CD4-positive, alpha-beta T cell (primary cell): ENCODE measurements at regions not wholly inside any gene's neighbourhood (a gene's known extent, or its start where the extent isn't known, plus 50 kb on each side); places are given as distances from the start of the nearest gene placed in this dataset.

ENCODE experiments used
- ATAC-seq: fragments of 200-7000 bp; cut with Tn5 transposase; one replicate; pipeline ENCODE4 v1.10.0; 2022; ENCODE audit warnings: mild to moderate bottlenecking; ENCODE audit not compliant: poor library complexity
- CTCF ChIA-PET: fragments of 350-600 bp; sonication (Branson Sonifier 250); formaldehyde crosslinking; loops from one replicate; lab custom pipeline; 2021; ENCODE audit warnings: antibody characterized with exemption, inconsistent platforms; lab: Charles Lee
- POLR2A ChIA-PET: fragments of 350-600 bp; sonication (Branson Sonifier 250); formaldehyde crosslinking; loops from one replicate; lab custom pipeline; 2021; ENCODE audit warnings: antibody characterized with exemption, inconsistent platforms; lab: Charles Lee
- DNase-seq, 14 experiments: peaks; one replicate each; pipeline ENCODE4 v3.0.0-alpha.2; 2013 to 2020; ENCODE audit warnings: mixed read lengths in 2 of 14
- H3K27ac ChIP-seq, 2 donors: one replicate each; pipeline versions ENCODE4 v1.5.1 to v1.7.0; 2013; ENCODE audit warnings: low read length in 2 of 2, low read depth in 1 of 2, mild to moderate bottlenecking in 1 of 2
- H3K27me3 ChIP-seq, 2 experiments: 1 replicate in 1 of 2; 2 replicates in 1 of 2; pipeline versions ENCODE4 v1.6.1 to v1.7.0; 2013; ENCODE audit warnings: low read length in 2 of 2, control low read depth in 1 of 2, mild to moderate bottlenecking in 1 of 2, moderate library complexity in 1 of 2; ENCODE audit not compliant: insufficient read depth in 2 of 2, control insufficient read depth in 1 of 2
- H3K36me3 ChIP-seq: one replicate; pipeline ENCODE4 v1.6.1; 2013; ENCODE audit warnings: low read length, control low read depth; ENCODE audit not compliant: insufficient read depth
- H3K4me1 ChIP-seq: one replicate; pipeline ENCODE4 v1.6.1; 2013; ENCODE audit warnings: low read length, control low read depth; ENCODE audit not compliant: insufficient read depth
- H3K4me3 ChIP-seq: one replicate; pipeline ENCODE4 v1.5.1; 2013; ENCODE audit warnings: mild to moderate bottlenecking, low read length, moderate library complexity
- H3K9me3 ChIP-seq, 2 experiments: 1 replicate in 1 of 2; 2 replicates in 1 of 2; pipeline versions ENCODE4 v1.6.1 to v1.7.0; 2013; ENCODE audit warnings: low read length in 2 of 2, mild to moderate bottlenecking in 2 of 2, control low read depth in 1 of 2, moderate library complexity in 1 of 2; ENCODE audit not compliant: control insufficient read depth in 1 of 2, insufficient read depth in 1 of 2
- H3K27ac Mint-ChIP-seq: one replicate; pipeline ENCODE4 v1.8.0; 2020; ENCODE audit warnings: mixed read lengths
- H3K27me3 Mint-ChIP-seq: one replicate; pipeline ENCODE4 v1.8.0; 2021; ENCODE audit warnings: mixed read lengths
- H3K36me3 Mint-ChIP-seq: one replicate; pipeline ENCODE4 v1.8.0; 2021; ENCODE audit warnings: low read depth, mixed read lengths
- H3K4me1 Mint-ChIP-seq: one replicate; pipeline ENCODE4 v1.8.0; 2021; ENCODE audit warnings: low read depth, mixed read lengths
- H3K4me3 Mint-ChIP-seq: one replicate; pipeline ENCODE4 v1.8.0; 2020; ENCODE audit warnings: mild to moderate bottlenecking, mixed read lengths
- H3K9me3 Mint-ChIP-seq: one replicate; pipeline ENCODE4 v1.8.0; 2020; ENCODE audit warnings: mixed read lengths
- CTCF ChIP-seq: fragments of 200-600 bp; IDR thresholded peaks from one replicate; pipeline ENCODE4 v1.8.0; 2022; ENCODE audit warnings: antibody characterized with exemption, mild to moderate bottlenecking
- intact Hi-C, 2 experiments: fragments of 100-400 bp; cut with DNase I in 1 of 2; cut with micrococcal nuclease in 1 of 2; formaldehyde crosslinking; loops; one replicate each; pipeline versions ENCODE4 v1.15.1 to v1.9.0; 2023 to 2025; cut with DNase I, micrococcal nuclease

- TF ChIP-seq CTCF = peak; percentile 87
- H3K4me1 Mint-ChIP-seq = peaks cover 37% of the 10 kb centered on the region
- ChIA-PET POLR2A (interaction anchor here (0.6 to 1.4 kb wide), 5 partner anchors 74 to 1079 kb away, joined by 3 to 5 read pairs (median 3); partner anchors contain the start of gene TNFSF4), CTCF (interaction anchor here (0.6 to 2.0 kb wide), 12 partner anchors 11 to 1132 kb away, joined by 3 to 12 read pairs (median 3); no protein-coding TSS in a partner anchor)
- Histone ChIP-seq H3K27ac (no peak overlapping the region), H3K4me3 (no peak overlapping the region), H3K4me1 (peaks cover 23% of the 10 kb centered on the region), H3K27me3 (no peaks in the 10 kb centered on the region), H3K36me3 (no peaks in the 10 kb centered on the region), H3K9me3 (peaks cover 0 to 5% of the 10 kb centered on the region in 2 experiments)
- no peaks in the 10 kb centered on the region for H3K36me3 Mint-ChIP-seq
- ATAC-seq (peak; percentile 70), DNase-seq (peak in 7 of 14 experiments; percentile 9 to 80 (median 52))
- intact Hi-C loops = loop anchor here (1.0 to 10.0 kb wide), 9 partner anchors 82 to 1330 kb away; partner anchors contain the start of genes KLHL20 (in 2 of the 2), CENPL (in 1 of the 2), DARS2 (in 1 of the 2) and PRDX6 (in 1 of the 2)
- H3K4me3 Mint-ChIP-seq = peak overlapping the region; percentile 72
- H3K27me3 Mint-ChIP-seq = no peaks in the 10 kb centered on the region
- H3K27ac Mint-ChIP-seq = peak overlapping the region; percentile 1
- H3K9me3 Mint-ChIP-seq = no peaks in the 10 kb centered on the region
Measured at GRCh38 chr1:172745014-172745413, 86.1 kb downstream of the FASLG start.

GRCh38 chr1:172746091-172746949 lies 87.4 kb downstream of the FASLG start:
- peak overlapping the region; percentile 40 for H3K4me3 Mint-ChIP-seq
- H3K4me1 Mint-ChIP-seq = peaks cover 37% of the 10 kb centered on the region

More at GRCh38 chr1:172746091-172746949, 87.4 kb downstream of the FASLG start:
- Mint-ChIP-seq H3K9me3 (no peaks in the 10 kb centered on the region), H3K36me3 (no peaks in the 10 kb centered on the region), H3K27me3 (no peaks in the 10 kb centered on the region), H3K27ac (peak overlapping the region; percentile 61)
- Histone ChIP-seq H3K27ac (peak overlapping the region in 1 of 2 donors; percentile 10), H3K4me3 (no peak overlapping the region), H3K36me3 (no peaks in the 10 kb centered on the region), H3K4me1 (peaks cover 23% of the 10 kb centered on the region), H3K27me3 (no peaks in the 10 kb centered on the region), H3K9me3 (peaks cover 0 to 5% of the 10 kb centered on the region in 2 experiments)
- CTCF ChIA-PET = interaction anchor here (1.0 kb wide), 1 partner anchor 456 kb away, joined by 4 read pairs; no protein-coding TSS in a partner anchor
- POLR2A ChIA-PET = interaction anchor here (1.2 to 1.4 kb wide), 5 partner anchors 18 to 683 kb away, joined by 4 to 7 read pairs (median 5); no protein-coding TSS in a partner anchor
- no peak for TF ChIP-seq CTCF
- DNase-seq (peak in 6 of 14 experiments; percentile 15 to 91 (median 60)), ATAC-seq (peak; percentile 82)
- intact Hi-C loops = loop anchor here (5.0 to 10.0 kb wide), 6 partner anchors 81 to 1328 kb away; partner anchors contain the start of genes KLHL20 (in 2 of the 2) and PRDX6 (in 1 of the 2)
